Mesendoderm (in vitro differentiated cells): ENCODE measurements at regions not wholly inside any gene's neighbourhood (a gene's known extent, or its start where the extent isn't known, plus 50 kb on each side); places are given as distances from the start of the nearest gene placed in this dataset.

Experiments used
- DNase-seq: peaks from one replicate; pipeline ENCODE4 v3.0.0; 2013
- H2AK5ac ChIP-seq: 2 replicates; pipeline ENCODE4 v1.6.1; 2013; ENCODE audit warnings: low read length, inconsistent platforms
- H2BK120ac ChIP-seq: 2 replicates; pipeline ENCODE4 v1.6.1; 2013; ENCODE audit warnings: low read depth, mild to moderate bottlenecking, low read length, moderate library complexity, mixed read lengths
- H2BK15ac ChIP-seq: replicated peaks from 2 replicates; pipeline ENCODE4 v1.6.1; 2013; ENCODE audit warnings: low read depth, mild to moderate bottlenecking, moderate library complexity
- H2BK5ac ChIP-seq: 2 replicates; pipeline ENCODE4 v1.6.1; 2013; ENCODE audit warnings: low read length, inconsistent platforms
- H3K18ac ChIP-seq: 2 replicates; pipeline ENCODE4 v1.6.1; 2013; ENCODE audit warnings: mild to moderate bottlenecking, low read length, mixed read lengths
- H3K23ac ChIP-seq: one replicate; pipeline ENCODE4 v1.6.1; 2013; ENCODE audit warnings: low read length
- H3K27ac ChIP-seq: 2 replicates; pipeline ENCODE4 v1.5.1; 2013; ENCODE audit warnings: low read depth, mild to moderate bottlenecking, inconsistent platforms, low read length, moderate library complexity
- H3K27me3 ChIP-seq: 2 replicates; pipeline ENCODE4 v1.6.1; 2013; ENCODE audit warnings: low read length, control low read depth, mild to moderate bottlenecking, inconsistent platforms; ENCODE audit not compliant: insufficient read depth, poor library complexity
- H3K36me3 ChIP-seq: 2 replicates; pipeline ENCODE4 v1.6.1; 2013; ENCODE audit warnings: low read length, inconsistent platforms; ENCODE audit not compliant: control insufficient read depth, insufficient read depth
- H3K4ac ChIP-seq: one replicate; pipeline ENCODE4 v1.6.1; 2013; ENCODE audit warnings: low read depth, mild to moderate bottlenecking, low read length, moderate library complexity
- H3K4me1 ChIP-seq: 2 replicates; pipeline ENCODE4 v1.6.1; 2013; ENCODE audit warnings: low read depth, low read length, inconsistent platforms; ENCODE audit not compliant: control insufficient read depth
- H3K4me2 ChIP-seq: 2 replicates; pipeline ENCODE4 v1.6.1; 2013; ENCODE audit warnings: low read length
- H3K4me3 ChIP-seq: 2 replicates; pipeline ENCODE4 v1.5.1; 2013; ENCODE audit warnings: mild to moderate bottlenecking, low read length
- H3K56ac ChIP-seq: one replicate; pipeline ENCODE4 v1.6.1; 2013; ENCODE audit warnings: low read length
- H3K79me1 ChIP-seq: 2 replicates; pipeline ENCODE4 v1.6.1; 2013; ENCODE audit warnings: low read length, inconsistent platforms
- H3K79me2 ChIP-seq: 2 replicates; pipeline ENCODE4 v1.6.1; 2013; ENCODE audit warnings: mild to moderate bottlenecking, low read length; ENCODE audit not compliant: control insufficient read depth, insufficient read depth
- H3K9ac ChIP-seq: 2 replicates; pipeline ENCODE4 v1.6.1; 2013; ENCODE audit warnings: low read length, inconsistent platforms
- H4K5ac ChIP-seq: one replicate; pipeline ENCODE4 v1.6.1; 2013; ENCODE audit warnings: low read length
- H4K8ac ChIP-seq: one replicate; pipeline ENCODE4 v1.6.1; 2013; ENCODE audit warnings: low read depth, mild to moderate bottlenecking, control low read depth, low read length, moderate library complexity
- WGBS: extraction: QIAGEN DNeasy Blood & Tissue Kit; methylation state at CpG from one replicate; pipeline ENCODE4 v1.1.7; 2013; ENCODE audit warnings: low lambda C conversion rate, missing lambda C conversion rate; ENCODE audit not compliant: insufficient coverage; ENCODE audit errors: extremely low coverage; 5-methylcytosine and 5-hydroxymethylcytosine counted together

DNA sequence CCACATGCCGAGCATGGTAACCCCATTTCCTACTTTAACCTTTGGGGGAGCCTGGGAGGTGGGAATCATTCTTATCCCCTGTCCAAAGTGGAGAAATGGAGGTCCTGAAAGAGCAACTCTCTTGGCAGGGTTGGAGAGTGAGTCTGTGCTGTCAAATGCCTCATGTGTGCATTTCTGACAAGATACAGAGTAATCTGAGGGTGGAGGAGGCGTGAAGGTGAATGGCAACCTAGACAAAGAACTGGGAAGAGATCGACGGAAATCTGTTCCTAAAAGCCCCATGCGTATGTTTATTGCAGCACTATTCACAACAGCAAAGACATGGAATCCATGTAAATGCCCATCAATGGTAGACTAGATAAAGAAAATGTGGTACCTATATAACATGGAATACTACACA, 63.8 kb upstream of the USP29 start:
- H3K79me2 ChIP-seq: no peaks in the 10 kb centered on the region
- no peak for DNase-seq
- H3K79me1 ChIP-seq: no peaks in the 10 kb centered on the region
- no peaks in the 10 kb centered on the region for H3K4me1 ChIP-seq
- no peak overlapping the region for H3K23ac ChIP-seq
- no peak overlapping the region for H2BK5ac ChIP-seq
- no peak overlapping the region for H2BK15ac ChIP-seq
- H3K4me3 ChIP-seq: no peak overlapping the region
- no peak overlapping the region for H3K9ac ChIP-seq
- H3K18ac ChIP-seq: no peak overlapping the region
- H3K56ac ChIP-seq: no peak overlapping the region
- H2BK120ac ChIP-seq: no peak overlapping the region
- H3K27me3 ChIP-seq: no peaks in the 10 kb centered on the region
- no peak overlapping the region for H3K4ac ChIP-seq
- no peaks in the 10 kb centered on the region for H3K36me3 ChIP-seq
- whole genome bisulfite sequencing: no CpG with 5 or more reads among the region's 5 CpGs
- H4K8ac ChIP-seq: no peak overlapping the region
- H4K5ac ChIP-seq: no peak overlapping the region
- no peak overlapping the region for H2AK5ac ChIP-seq
- no peak overlapping the region for H3K27ac ChIP-seq
- H3K4me2 ChIP-seq: no peak overlapping the region

DNA sequence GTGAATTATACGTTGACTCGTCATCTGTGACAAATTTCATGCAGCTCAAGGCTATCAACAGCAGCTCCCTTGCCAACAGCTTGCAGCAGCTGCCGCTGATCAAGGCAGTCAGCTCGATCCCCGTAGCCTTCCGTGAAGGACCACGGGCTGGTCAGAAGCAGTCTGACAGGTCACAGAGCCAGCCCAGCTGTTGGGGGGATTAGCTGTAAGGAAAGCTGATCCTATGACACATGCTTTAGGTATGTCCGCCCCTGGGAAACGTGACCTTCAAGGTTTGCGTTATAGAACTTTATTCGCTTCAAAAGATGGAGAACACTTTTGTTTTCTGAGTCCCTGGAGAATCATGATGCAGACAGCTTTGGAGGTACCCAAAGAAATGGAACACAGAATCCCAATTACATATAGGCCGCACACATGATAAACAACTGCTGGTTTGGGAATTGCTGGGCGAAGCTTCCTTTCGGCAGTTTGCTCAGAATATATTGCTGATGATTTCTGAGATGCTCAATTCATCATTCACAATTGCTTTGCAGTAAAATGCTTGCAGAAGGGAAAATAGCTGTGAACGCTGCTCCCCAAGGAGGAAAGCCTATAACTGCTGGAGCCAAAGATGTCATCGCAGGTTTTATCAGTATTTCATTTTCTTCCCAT, 62.6 kb upstream of the USP29 start:
- no peak overlapping the region for H2BK5ac ChIP-seq
- H2BK15ac ChIP-seq: no peak overlapping the region
- H3K9ac ChIP-seq: no peak overlapping the region
- no peak overlapping the region for H2AK5ac ChIP-seq
- no peak overlapping the region for H4K5ac ChIP-seq
- H3K36me3 ChIP-seq: no peaks in the 10 kb centered on the region
- H4K8ac ChIP-seq: no peak overlapping the region
- no peaks in the 10 kb centered on the region for H3K27me3 ChIP-seq
- no peaks in the 10 kb centered on the region for H3K79me2 ChIP-seq
- no peak overlapping the region for H3K4me2 ChIP-seq
- no peak overlapping the region for H3K4ac ChIP-seq
- DNase-seq: no peak
- no peak overlapping the region for H3K18ac ChIP-seq
- H2BK120ac ChIP-seq: no peak overlapping the region
- no peaks in the 10 kb centered on the region for H3K79me1 ChIP-seq
- H3K56ac ChIP-seq: no peak overlapping the region
- no peak overlapping the region for H3K23ac ChIP-seq
- no peaks in the 10 kb centered on the region for H3K4me1 ChIP-seq
- no peak overlapping the region for H3K4me3 ChIP-seq
- WGBS: no CpG with 5 or more reads among the region's 16 CpGs
- H3K27ac ChIP-seq: no peak overlapping the region

DNA sequence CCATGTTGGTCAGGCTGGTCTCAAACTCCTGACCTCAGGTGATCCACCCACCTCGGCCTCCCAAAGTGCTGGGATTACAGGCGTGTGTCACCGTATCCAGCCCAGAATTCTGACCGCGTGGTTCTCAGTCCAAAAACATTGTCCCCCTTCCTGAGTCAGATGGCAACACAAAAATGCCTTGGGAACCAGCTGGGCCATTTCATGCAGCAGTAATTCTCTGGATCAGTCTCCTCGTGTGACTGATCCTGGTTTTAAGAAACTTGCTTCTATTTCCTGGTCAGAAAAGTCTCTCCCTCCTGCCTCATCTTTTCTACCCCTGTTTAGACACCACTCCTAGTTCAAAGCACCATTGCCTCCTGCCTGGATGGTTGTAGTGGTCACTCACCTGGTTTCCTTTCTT, 60.9 kb upstream of the USP29 start:
- H2BK120ac ChIP-seq: no peak overlapping the region
- H3K9ac ChIP-seq: no peak overlapping the region
- no peak overlapping the region for H3K56ac ChIP-seq
- no peak overlapping the region for H3K27ac ChIP-seq
- no peaks in the 10 kb centered on the region for H3K79me2 ChIP-seq
- no peak overlapping the region for H3K18ac ChIP-seq
- no peak overlapping the region for H3K23ac ChIP-seq
- H2BK5ac ChIP-seq: no peak overlapping the region
- no peak overlapping the region for H2AK5ac ChIP-seq
- H3K4ac ChIP-seq: no peak overlapping the region
- H4K5ac ChIP-seq: no peak overlapping the region
- no peak overlapping the region for H3K4me2 ChIP-seq
- H4K8ac ChIP-seq: no peak overlapping the region
- no peak overlapping the region for H3K4me3 ChIP-seq
- no peak overlapping the region for H2BK15ac ChIP-seq
- no CpG with 5 or more reads among the region's 6 CpGs for WGBS
- H3K4me1 ChIP-seq: no peaks in the 10 kb centered on the region
- H3K27me3 ChIP-seq: no peaks in the 10 kb centered on the region
- no peak for DNase-seq
- no peaks in the 10 kb centered on the region for H3K36me3 ChIP-seq
- H3K79me1 ChIP-seq: no peaks in the 10 kb centered on the region

DNA sequence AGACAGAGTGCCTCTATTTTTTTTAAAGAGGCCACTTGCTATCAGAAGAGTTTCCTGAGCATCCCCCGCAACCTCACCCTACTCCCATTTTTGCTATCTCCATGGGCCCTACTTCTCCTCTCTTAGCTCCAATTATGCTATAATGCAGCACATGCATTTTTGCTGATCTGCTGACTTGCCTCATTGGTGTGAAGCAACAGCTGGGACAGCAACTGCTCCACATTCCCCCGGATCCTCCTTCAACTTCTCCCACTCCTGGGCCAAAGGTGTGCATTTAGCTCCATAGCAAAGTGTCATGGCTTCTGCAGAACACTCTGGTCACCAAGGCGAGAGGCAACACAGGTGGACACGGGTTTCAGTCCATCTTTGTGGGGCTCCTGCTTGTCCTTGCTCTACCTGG, 56.7 kb upstream of the USP29 start:
- no peak overlapping the region for H3K4me3 ChIP-seq
- H2AK5ac ChIP-seq: no peak overlapping the region
- no peak overlapping the region for H2BK5ac ChIP-seq
- no peak overlapping the region for H3K4ac ChIP-seq
- H2BK120ac ChIP-seq: no peak overlapping the region
- no peaks in the 10 kb centered on the region for H3K4me1 ChIP-seq
- H3K36me3 ChIP-seq: no peaks in the 10 kb centered on the region
- no peak overlapping the region for H4K5ac ChIP-seq
- H3K18ac ChIP-seq: no peak overlapping the region
- no peak overlapping the region for H3K27ac ChIP-seq
- H3K9ac ChIP-seq: no peak overlapping the region
- no peak overlapping the region for H2BK15ac ChIP-seq
- no peak overlapping the region for H3K4me2 ChIP-seq
- no peaks in the 10 kb centered on the region for H3K79me1 ChIP-seq
- no peak overlapping the region for H4K8ac ChIP-seq
- H3K79me2 ChIP-seq: no peaks in the 10 kb centered on the region
- H3K27me3 ChIP-seq: no peaks in the 10 kb centered on the region
- WGBS: no CpG with 5 or more reads among the region's 4 CpGs
- no peak for DNase-seq
- H3K23ac ChIP-seq: no peak overlapping the region
- H3K56ac ChIP-seq: no peak overlapping the region

DNA sequence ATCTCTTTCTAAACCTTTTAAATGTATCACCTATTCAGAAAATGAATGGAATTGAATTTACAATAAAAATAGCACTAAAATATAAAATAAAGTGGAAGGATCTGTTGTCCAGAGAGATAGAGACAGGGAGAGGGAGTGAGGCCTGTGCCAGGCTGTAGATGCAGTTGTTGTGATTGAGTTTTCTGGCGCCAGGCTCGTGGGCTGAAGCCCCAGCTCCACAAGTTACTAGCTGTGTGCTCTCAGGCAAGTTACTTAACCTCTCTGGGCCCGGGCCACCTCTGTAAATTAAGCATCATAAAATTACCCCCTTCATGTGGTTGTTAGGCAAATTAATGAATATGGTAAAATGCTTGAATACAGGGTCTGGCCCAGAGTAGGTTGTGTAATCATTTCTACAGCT, 52.3 kb upstream of the USP29 start:
- H3K79me2 ChIP-seq: no peaks in the 10 kb centered on the region
- no peak overlapping the region for H2BK15ac ChIP-seq
- no peak overlapping the region for H2BK5ac ChIP-seq
- no peaks in the 10 kb centered on the region for H3K27me3 ChIP-seq
- no peaks in the 10 kb centered on the region for H3K36me3 ChIP-seq
- no peak overlapping the region for H3K27ac ChIP-seq
- H3K18ac ChIP-seq: no peak overlapping the region
- H3K4me2 ChIP-seq: no peak overlapping the region
- no peak overlapping the region for H2BK120ac ChIP-seq
- H3K4ac ChIP-seq: no peak overlapping the region
- H3K9ac ChIP-seq: no peak overlapping the region
- H3K79me1 ChIP-seq: no peaks in the 10 kb centered on the region
- H2AK5ac ChIP-seq: no peak overlapping the region
- H3K4me1 ChIP-seq: no peaks in the 10 kb centered on the region
- no CpG with 5 or more reads among the region's 3 CpGs for WGBS
- no peak overlapping the region for H4K8ac ChIP-seq
- no peak overlapping the region for H3K23ac ChIP-seq
- DNase-seq: no peak
- no peak overlapping the region for H3K4me3 ChIP-seq
- no peak overlapping the region for H3K56ac ChIP-seq
- no peak overlapping the region for H4K5ac ChIP-seq

DNA sequence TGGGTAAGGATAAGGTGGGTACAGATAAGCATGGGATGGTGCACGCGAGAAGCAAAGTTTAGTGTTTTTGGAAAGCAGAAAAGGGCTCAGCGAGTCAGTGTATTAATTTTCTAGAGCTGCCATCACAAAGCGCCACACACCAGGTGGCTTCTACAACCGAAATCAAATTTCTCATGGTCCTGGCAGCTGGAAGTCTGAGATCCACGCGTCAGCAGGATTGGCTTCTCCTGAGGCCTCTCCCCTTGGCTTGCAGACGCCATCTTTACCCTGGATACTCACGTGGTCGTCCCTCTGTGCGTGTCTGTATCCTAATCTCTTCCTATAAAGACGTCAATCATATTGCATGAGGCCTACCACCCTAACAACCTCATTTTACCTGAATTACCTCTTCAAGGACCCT, 51.5 kb upstream of the USP29 start:
- H2AK5ac ChIP-seq: no peak overlapping the region
- H4K5ac ChIP-seq: no peak overlapping the region
- no peak overlapping the region for H3K18ac ChIP-seq
- no peak overlapping the region for H3K9ac ChIP-seq
- no peak for DNase-seq
- no peaks in the 10 kb centered on the region for H3K79me2 ChIP-seq
- WGBS: no CpG with 5 or more reads among the region's 12 CpGs
- H3K27ac ChIP-seq: no peak overlapping the region
- no peak overlapping the region for H3K4me2 ChIP-seq
- no peaks in the 10 kb centered on the region for H3K4me1 ChIP-seq
- H2BK120ac ChIP-seq: no peak overlapping the region
- no peaks in the 10 kb centered on the region for H3K79me1 ChIP-seq
- H3K56ac ChIP-seq: no peak overlapping the region
- H3K4me3 ChIP-seq: no peak overlapping the region
- H3K23ac ChIP-seq: no peak overlapping the region
- no peak overlapping the region for H4K8ac ChIP-seq
- H3K4ac ChIP-seq: no peak overlapping the region
- no peak overlapping the region for H2BK5ac ChIP-seq
- no peaks in the 10 kb centered on the region for H3K36me3 ChIP-seq
- H3K27me3 ChIP-seq: no peaks in the 10 kb centered on the region
- no peak overlapping the region for H2BK15ac ChIP-seq
